IMR-90 (cell line): ENCODE measurements at regions not wholly inside any gene's neighbourhood (a gene's known extent, or its start where the extent isn't known, plus 50 kb on each side); places are given as distances from the start of the nearest gene placed in this dataset.

Source experiments
- BHLHE40 ChIP-seq: fragments of 150-350 bp; IDR thresholded peaks from 2 replicates; pipeline ENCODE4 v1.6.1; 2016; ENCODE audit warnings: mild to moderate bottlenecking, low read depth, low read length
- CEBPB ChIP-seq: IDR thresholded peaks from 2 replicates; pipeline ENCODE4 v1.6.1; 2012; ENCODE audit warnings: low read depth, low read length, improper control_type of control experiment
- MAZ ChIP-seq: IDR thresholded peaks from 2 replicates; pipeline ENCODE4 v1.6.1; 2012; ENCODE audit warnings: low read depth, mild to moderate bottlenecking, low read length, improper control_type of control experiment, moderate library complexity, borderline replicate concordance
- POLR2A ChIP-seq: IDR thresholded peaks from 2 replicates; pipeline ENCODE4 v1.6.1; 2012; ENCODE audit warnings: mild to moderate bottlenecking, low read depth, low read length
- RAD21 ChIP-seq: IDR thresholded peaks from 2 replicates; pipeline ENCODE4 v1.6.1; 2012; ENCODE audit warnings: low read length, improper control_type of control experiment
- TF ChIP-seq, protein P1 (sequence below): conservative IDR thresholded peaks from 2 replicates; pipeline ENCODE4 v1.5.1; 2012; ENCODE audit warnings: mild to moderate bottlenecking, low read depth, low read length, improper control_type of control experiment

DNA sequence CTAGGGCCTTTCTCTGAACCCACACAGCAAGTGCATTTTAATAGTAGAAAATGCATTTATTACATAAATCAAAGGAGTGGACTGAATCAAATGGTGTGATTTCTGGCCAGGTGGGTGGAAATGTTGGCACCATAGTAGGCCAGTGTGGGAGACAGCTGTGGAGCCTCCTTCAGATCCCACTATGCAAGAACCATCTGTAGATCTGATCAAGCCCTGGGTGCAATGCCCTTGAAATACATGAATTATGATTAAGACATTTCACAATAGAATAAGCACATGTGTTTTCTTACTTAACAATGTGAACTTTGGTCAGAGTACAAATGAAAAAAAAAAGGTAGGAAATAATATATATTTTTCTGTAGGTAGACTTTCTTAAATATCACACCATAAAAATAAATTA lies 204.3 kb downstream of the PCDH7 start:
- TF ChIP-seq RAD21 = no peak
- TF ChIP-seq POLR2A = no peak
- no peak for TF ChIP-seq BHLHE40
- TF ChIP-seq, protein P1, sequence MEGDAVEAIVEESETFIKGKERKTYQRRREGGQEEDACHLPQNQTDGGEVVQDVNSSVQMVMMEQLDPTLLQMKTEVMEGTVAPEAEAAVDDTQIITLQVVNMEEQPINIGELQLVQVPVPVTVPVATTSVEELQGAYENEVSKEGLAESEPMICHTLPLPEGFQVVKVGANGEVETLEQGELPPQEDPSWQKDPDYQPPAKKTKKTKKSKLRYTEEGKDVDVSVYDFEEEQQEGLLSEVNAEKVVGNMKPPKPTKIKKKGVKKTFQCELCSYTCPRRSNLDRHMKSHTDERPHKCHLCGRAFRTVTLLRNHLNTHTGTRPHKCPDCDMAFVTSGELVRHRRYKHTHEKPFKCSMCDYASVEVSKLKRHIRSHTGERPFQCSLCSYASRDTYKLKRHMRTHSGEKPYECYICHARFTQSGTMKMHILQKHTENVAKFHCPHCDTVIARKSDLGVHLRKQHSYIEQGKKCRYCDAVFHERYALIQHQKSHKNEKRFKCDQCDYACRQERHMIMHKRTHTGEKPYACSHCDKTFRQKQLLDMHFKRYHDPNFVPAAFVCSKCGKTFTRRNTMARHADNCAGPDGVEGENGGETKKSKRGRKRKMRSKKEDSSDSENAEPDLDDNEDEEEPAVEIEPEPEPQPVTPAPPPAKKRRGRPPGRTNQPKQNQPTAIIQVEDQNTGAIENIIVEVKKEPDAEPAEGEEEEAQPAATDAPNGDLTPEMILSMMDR = no peak
- TF ChIP-seq CEBPB = no peak
- TF ChIP-seq MAZ = no peak
